ENCODE measurements at regions not wholly inside any gene's neighbourhood (a gene's known extent, or its start where the extent isn't known, plus 50 kb on each side); places are given as distances from the start of the nearest gene placed in this dataset.

GRCh38 chr18:29960539-29960938 is 1082.0 kb downstream of the DSC3 start:
- TF ChIP-seq RARB (CRISPR knock-in tag; IDR thresholded peaks at IDR 0.05) = no peak
- TF ChIP-seq ZFP30 (CRISPR knock-in tag; IDR thresholded peaks at IDR 0.05) = no peak
- TF ChIP-seq OSR1 (CRISPR knock-in tag; IDR thresholded peaks at IDR 0.05) = no peak
- TF ChIP-seq ZNF8 (CRISPR knock-in tag; IDR thresholded peaks at IDR 0.05) = no peak
- TF ChIP-seq ZFP3 (CRISPR knock-in tag; IDR thresholded peaks at IDR 0.05) = no peak
- no peak for TF ChIP-seq CREB5 (CRISPR knock-in tag; IDR thresholded peaks at IDR 0.05; ENCODE audit: low read depth)
- no peak for TF ChIP-seq GLIS3 (CRISPR knock-in tag; IDR thresholded peaks at IDR 0.05)
- TF ChIP-seq PATZ1 (CRISPR knock-in tag; IDR thresholded peaks at IDR 0.05; ENCODE audit: borderline replicate concordance) = no peak
- TF ChIP-seq ZNF565 (CRISPR knock-in tag; conservative IDR thresholded peaks at IDR 0.05; ENCODE audit: low read depth) = no peak
- no peak for TF ChIP-seq TOX (CRISPR knock-in tag; IDR thresholded peaks at IDR 0.05; ENCODE audit: borderline replicate concordance)
- TF ChIP-seq ARNTL (CRISPR knock-in tag; IDR thresholded peaks at IDR 0.05; ENCODE audit: borderline replicate concordance, low read depth) = no peak
- no peak for TF ChIP-seq ISL1 (CRISPR knock-in tag; IDR thresholded peaks at IDR 0.05)

Data from SK-N-SH treated with all-trans-retinoic acid at 6 μM for 48 hours (cell line).